ENCODE measurements at regions not wholly inside any gene's neighbourhood (a gene's known extent, or its start where the extent isn't known, plus 50 kb on each side); places are given as distances from the start of the nearest gene placed in this dataset.

GRCh38 chr3:70800951-70801350 is 488.5 kb upstream of the MDFIC2 start:
- no peak for DNase-seq (ENCODE audit: low read depth)

GRCh38 chr3:70789878-70790277 is 477.4 kb upstream of the MDFIC2 start:
- DNase-seq (ENCODE audit: low read depth) = no peak

DNA sequence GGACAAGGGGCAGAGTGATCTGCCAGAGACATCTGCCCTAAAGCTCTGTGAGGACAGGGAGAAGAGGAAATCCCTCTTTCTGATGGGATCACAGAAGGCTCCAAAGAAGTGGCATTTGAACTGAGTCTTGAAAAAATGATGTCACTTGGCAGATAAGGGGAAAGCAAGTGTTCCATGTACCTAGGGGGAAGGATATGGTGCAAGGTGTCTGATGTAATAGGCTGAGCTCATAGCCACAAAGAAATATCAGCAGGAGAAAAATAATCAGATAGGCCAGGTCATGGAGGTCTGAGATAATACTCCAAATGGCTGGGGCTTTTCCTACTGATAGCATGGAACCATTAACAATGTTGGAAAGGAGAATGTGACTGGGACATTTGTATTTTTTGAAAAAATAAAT is 468.4 kb upstream of the MDFIC2 start:
- DNase-seq (ENCODE audit: low read depth) = no peak

- DNase-seq (ENCODE audit: low read depth) = no peak
Measured at GRCh38 chr3:70779296-70779695, 466.9 kb upstream of the MDFIC2 start.

DNA sequence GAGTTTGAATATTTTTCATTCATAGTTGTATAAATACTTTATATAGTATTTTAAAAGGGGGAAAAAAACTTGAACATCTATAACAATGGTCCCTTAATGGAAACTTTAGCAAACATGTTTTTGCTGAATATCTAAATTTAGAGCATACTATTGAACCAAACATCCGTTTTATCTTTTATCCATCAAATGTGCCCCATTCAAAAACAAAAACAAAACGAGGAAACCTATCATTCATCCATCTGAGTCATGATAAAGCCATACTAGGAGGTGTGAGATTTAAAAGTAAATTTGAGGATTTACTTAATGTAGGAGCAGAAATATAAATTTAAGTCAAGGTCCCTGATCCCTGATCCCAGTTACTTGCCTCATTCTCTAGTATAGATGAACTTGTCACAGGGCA is 463.6 kb upstream of the MDFIC2 start:
- DNase-seq (ENCODE audit: low read depth) = no peak

DNA sequence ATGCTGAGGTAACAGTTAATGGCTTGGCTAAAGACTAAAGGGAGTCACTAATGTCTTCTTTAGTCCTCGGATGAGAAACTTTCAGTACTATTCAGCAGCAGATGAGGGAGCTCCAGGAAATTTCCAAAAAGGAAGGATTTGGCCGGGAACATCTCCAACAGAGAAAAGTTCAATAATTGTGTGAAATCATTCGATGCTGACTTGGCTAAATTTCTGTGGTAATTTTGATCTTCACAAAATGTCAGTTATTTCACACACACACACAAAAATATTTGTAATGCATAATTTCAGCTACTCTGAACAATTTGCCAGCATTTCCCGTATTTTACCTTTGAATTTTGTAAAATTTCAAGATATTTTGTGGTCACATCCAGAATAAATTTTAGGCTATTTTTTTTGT is 462.8 kb upstream of the MDFIC2 start:
- no peak for DNase-seq (ENCODE audit: low read depth)

DNA sequence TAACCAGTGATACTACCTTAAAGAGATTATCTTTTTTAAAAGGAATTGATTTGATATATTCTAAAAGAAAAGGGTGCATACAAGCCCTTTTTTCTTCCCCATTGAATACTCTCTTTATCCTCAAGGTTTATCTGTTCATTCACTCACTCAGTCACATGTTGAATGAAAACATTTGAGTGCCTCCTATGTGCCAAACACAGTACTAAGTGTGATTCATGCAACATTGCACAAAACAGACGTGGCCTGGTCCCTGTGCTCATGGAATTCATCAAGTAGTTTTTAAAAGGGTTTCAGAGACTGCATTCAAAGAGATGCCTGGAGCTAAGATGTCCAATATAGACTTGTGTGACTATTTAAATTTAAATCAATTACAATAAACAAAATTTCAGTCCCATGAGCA is 462.2 kb upstream of the MDFIC2 start:
- DNase-seq (ENCODE audit: low read depth) = no peak

DNA sequence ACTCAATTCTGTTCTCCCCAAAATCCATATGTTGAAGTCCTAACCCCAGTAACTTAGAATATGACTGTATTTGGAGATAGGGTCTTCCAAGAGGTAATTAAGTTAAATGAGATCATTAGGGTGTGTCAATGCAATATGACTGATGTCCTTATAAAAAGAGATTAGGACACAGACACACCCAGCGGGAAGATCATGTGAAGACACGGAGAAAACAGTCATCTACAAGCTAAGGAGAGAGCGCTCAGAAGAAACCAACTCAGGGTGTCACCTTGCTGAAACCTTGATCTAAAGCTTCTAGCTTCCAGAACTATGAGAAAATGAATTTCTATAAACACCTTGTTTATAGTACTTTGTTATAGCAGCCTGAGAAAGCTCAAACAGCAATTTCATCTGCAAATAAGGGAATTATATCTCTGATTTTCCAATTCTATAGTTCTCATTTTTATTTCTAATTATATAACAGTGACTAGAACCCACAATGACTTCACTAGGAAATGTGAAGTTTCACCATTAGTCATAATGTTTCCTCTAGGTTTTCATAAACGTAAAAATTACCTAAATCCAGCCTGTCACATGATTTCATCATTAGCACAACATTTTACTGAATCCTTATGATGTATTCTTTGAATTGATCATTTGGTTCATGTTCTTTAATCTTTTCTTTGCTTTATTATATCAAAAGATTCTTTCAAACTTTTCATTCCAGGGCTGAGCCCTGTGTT is 459.1 kb upstream of the MDFIC2 start:
- DNase-seq (ENCODE audit: low read depth) = no peak

GRCh38 chr3:70770650-70771049 is 458.2 kb upstream of the MDFIC2 start:
- no peak for DNase-seq (ENCODE audit: low read depth)

DNA sequence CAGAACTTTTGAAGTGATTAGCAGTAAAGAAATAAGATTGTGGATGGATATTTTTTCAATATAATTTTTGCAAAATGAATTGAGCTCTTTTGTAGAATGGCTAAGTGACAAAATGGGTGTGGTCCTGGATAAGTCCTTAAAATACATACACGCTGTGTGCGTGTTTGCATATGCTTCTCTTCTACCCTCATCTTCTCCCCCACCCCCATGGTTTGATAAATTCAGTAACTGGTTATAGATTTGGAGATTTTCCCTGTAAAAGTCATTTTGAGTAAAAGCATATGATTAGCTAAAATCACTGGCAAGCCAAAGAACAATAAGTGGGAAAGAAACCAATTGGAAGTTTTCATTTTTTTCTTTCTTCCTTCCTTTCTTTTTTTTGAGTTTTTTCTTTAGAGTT is 453.9 kb upstream of the MDFIC2 start:
- DNase-seq (ENCODE audit: low read depth) = no peak

- no peak for DNase-seq (ENCODE audit: low read depth)
Measured at GRCh38 chr3:70763894-70764293, 451.5 kb upstream of the MDFIC2 start.

DNA sequence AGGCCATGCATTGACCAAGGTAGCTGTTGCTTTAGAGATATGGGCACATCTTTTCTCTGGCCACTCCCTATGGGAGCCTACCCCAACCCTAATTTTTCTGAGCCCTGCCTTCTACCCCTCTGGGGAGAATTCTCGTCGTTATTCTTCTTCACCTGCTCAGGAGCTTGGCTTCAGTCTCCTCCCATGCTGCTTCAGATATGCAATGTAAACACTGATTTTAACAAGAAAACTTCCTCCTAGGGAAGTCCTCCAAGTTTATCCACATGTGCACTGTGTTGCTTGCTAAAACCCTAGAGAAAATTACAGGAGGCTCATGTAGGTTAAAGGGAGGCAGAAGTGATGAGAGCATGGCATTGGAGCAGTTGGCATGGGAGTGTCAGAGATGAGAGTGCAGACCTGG is 445.2 kb upstream of the MDFIC2 start:
- DNase-seq (ENCODE audit: low read depth) = no peak

DNA sequence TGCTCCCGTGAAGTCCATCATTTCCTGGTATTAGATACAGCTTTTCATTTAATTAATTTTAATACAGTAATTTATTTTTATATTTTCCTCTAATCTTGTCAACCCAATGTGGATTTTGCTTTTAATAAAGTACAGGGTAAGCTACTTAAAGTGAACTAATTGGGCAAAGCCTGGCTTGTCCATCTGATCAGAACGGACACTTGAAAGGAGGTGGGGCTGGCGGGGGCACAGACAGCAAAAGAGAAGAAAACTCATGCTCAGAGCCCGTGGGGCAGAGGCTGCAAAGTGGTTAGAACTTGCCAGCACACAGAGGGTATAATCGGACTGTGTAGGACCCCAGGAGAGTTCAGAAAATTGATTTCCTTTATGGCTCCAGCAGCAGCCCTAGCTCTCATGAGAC is 443.1 kb upstream of the MDFIC2 start:
- DNase-seq (ENCODE audit: low read depth) = no peak

DNA sequence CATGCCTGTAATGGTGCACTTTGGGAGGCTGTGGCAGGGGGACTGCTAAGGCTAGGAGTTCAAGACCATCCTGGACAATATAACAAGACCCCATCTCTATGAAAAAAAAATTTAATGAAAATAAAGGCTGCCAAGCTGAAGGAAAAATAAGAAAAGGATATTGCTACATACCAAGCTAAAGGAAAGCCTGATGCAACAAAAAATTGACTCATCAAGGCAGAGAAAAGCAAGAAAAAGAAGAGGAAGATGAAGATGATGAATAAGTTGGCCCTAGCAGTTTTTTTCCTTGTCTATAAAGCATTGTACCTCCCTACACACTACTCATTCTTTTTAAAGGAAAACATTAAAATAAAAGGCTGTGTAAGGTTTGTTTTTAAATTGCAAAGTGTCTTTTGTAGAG is 441.9 kb upstream of the MDFIC2 start:
- DNase-seq (ENCODE audit: low read depth) = no peak

DNA sequence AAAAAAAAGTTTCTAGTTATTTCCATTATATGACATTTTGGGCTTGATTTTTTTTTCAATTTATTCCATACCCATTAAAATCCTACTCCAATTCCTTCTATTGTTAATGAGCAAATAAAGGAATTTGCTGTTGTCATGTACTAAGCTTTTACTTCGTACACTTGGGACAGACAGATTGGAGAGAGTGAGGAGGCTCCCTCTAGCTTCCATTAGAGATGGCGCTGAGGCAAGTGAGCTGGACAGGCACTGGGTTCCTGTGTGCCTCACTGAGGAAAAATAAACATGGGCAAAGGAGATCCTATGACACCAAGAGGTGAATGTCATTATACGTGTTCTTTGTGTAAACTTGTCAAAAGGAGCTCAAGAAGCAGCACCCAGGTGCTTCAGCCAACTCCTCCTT is 441.1 kb upstream of the MDFIC2 start:
- DNase-seq (ENCODE audit: low read depth) = no peak

GRCh38 chr3:70752051-70752450 is 439.6 kb upstream of the MDFIC2 start:
- DNase-seq (ENCODE audit: low read depth) = no peak

GRCh38 chr3:70749122-70749521 is 436.7 kb upstream of the MDFIC2 start:
- no peak for DNase-seq (ENCODE audit: low read depth)

DNA sequence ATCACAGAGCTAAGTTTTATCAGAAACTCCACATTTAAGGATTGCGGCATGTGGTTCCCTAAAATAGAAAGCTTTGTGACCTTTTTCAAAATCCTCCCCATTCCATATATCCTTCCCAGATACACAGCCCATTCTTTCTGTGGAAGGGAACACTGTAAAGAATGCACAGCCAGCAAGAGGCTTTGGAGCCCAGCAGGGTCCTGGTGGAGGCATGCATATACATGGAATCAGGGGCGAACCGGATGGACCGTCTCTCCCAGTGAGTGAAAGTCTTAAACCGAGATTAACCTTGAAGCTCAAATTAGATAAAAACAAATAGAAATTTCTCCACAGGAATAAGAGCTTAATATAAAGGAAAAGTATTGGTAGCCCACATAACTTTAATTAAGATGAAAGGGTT is 436.2 kb upstream of the MDFIC2 start:
- no peak for DNase-seq (ENCODE audit: low read depth)

- DNase-seq (ENCODE audit: low read depth) = no peak
Measured at GRCh38 chr3:70747847-70748246, 435.4 kb upstream of the MDFIC2 start.

GRCh38 chr3:70744536-70744935 is 432.1 kb upstream of the MDFIC2 start:
- no peak for DNase-seq (ENCODE audit: low read depth)

DNA sequence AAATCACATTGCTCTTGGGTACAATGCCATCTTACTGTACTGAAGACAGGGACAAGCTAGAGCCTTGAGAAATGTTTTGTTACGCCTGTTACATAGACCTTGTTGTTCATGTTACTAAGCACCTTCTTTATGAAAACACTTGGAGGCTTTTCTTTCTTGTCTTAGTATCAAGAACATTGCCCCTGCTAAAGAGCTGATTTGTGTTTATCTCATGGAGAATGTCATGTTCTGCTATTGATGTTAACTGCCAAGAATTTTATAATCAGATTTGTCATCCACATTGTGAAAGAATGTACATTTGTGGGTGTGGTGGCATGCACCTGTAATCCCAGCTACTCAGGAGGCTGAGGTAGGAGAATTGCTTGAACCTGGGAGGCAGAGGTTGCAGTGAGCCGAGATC is 431.3 kb upstream of the MDFIC2 start:
- no peak for DNase-seq (ENCODE audit: low read depth)

- no peak for DNase-seq (ENCODE audit: low read depth)
Measured at GRCh38 chr3:70742081-70742480, 429.6 kb upstream of the MDFIC2 start.

DNA sequence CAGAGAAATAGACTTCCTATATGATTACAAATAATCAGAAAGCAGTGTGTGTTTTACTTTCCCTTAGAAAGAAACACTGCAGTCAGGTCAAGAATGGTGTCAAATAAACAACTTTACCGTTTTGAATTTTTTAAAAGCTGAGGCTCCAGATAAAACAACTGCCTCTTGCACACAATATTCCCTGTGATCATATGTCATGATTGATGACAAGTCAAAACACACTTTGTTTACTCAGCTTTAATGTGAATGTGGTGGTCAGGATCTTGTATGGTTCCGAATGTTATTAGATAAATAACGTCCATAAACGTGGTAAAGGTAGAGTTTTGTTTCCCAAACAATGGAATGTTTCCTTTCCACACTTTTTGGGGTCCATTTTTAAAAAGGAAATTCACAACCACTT is 428.4 kb upstream of the MDFIC2 start:
- no peak for DNase-seq (ENCODE audit: low read depth)

DNA sequence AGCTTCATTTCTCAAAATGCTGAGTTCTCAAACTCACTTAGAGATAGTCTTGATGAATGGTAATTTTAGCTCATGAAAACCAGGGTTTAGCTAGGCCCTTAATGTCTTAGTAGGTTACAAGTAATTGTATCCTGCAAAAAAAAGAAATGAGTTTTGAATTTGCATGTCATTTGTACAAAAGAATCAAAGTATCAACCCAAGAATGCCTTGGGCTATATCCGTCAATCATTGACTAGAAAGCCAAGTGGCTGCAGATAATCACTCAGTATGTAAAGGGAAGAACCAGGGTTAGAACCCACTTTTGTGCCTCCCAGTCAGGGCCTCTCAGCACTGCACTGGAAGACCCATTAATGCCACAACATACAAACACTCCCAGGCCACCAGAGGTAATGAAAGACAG is 427.6 kb upstream of the MDFIC2 start:
- DNase-seq (ENCODE audit: low read depth) = no peak

- DNase-seq (ENCODE audit: low read depth) = no peak
Measured at GRCh38 chr3:70738291-70738681, 425.8 kb upstream of the MDFIC2 start.

All from activated T-helper 9 cell treated with anti-CD3 and anti-CD28 coated beads, Interleukin-2, amount 50 U/mL, for 16 hours (primary cell).